NB4 (cell line): ENCODE measurements at regions not wholly inside any gene's neighbourhood (a gene's known extent, or its start where the extent isn't known, plus 50 kb on each side); places are given as distances from the start of the nearest gene placed in this dataset.

Experiments
- DNase-seq: peaks from one replicate; pipeline ENCODE4 v3.0.0; 2010; ENCODE audit warnings: low read depth
- H3K4me3 ChIP-seq: one replicate; pipeline ENCODE4 v1.5.1; 2011; ENCODE audit warnings: mild to moderate bottlenecking, low read depth, low read length, moderate library complexity
- CTCF ChIP-seq: IDR thresholded peaks from one replicate; pipeline ENCODE4 v1.5.1; 2012; ENCODE audit warnings: low read depth, low read length
- MAX ChIP-seq: IDR thresholded peaks from 2 replicates; pipeline ENCODE4 v1.6.1; 2011; ENCODE audit warnings: low read depth, low read length
- MYC ChIP-seq: IDR thresholded peaks from 2 replicates; pipeline ENCODE4 v1.6.1; 2011; ENCODE audit warnings: low read depth, low read length
- POLR2A ChIP-seq: IDR thresholded peaks from 2 replicates; pipeline ENCODE4 v1.6.1; 2011; ENCODE audit warnings: mild to moderate bottlenecking; ENCODE audit not compliant: insufficient read length; ENCODE audit errors: extremely low read depth

GRCh38 chr2:129767346-129768035 is 212.0 kb upstream of the RAB6C start:
- H3K4me3 ChIP-seq, result no peak overlapping the region
- DNase-seq, result no peak
- TF ChIP-seq MAX (no peak), POLR2A (no peak), MYC (no peak), CTCF (no peak)

GRCh38 chr2:129768036-129768386 is 211.5 kb upstream of the RAB6C start:
- DNase-seq, result no peak
- TF ChIP-seq CTCF (no peak), MAX (no peak)
- no peak overlapping the region for H3K4me3 ChIP-seq

- TF ChIP-seq CTCF (no peak), MAX (no peak), POLR2A (no peak)
- DNase-seq, result no peak
- H3K4me3 ChIP-seq, result no peak overlapping the region
Measured at GRCh38 chr2:129768485-129769184, 210.8 kb upstream of the RAB6C start.

GRCh38 chr2:129769185-129769991 is 210.1 kb upstream of the RAB6C start:
- DNase-seq, result no peak
- no peak overlapping the region for H3K4me3 ChIP-seq

GRCh38 chr2:129771418-129772189 is 207.9 kb upstream of the RAB6C start:
- no peak for DNase-seq
- TF ChIP-seq CTCF, result no peak
- no peak for TF ChIP-seq POLR2A
- no peak for TF ChIP-seq MAX
- no peak for TF ChIP-seq MYC
- H3K4me3 ChIP-seq, result no peak overlapping the region

More at GRCh38 chr2:129769185-129769991, 210.1 kb upstream of the RAB6C start:
- no peak for TF ChIP-seq POLR2A
- no peak for TF ChIP-seq CTCF
